HL-60 (cell line): ENCODE measurements at regions not wholly inside any gene's neighbourhood (a gene's known extent, or its start where the extent isn't known, plus 50 kb on each side); places are given as distances from the start of the nearest gene placed in this dataset.

Experiments
- POLR2AphosphoS5 ChIP-seq: IDR thresholded peaks from 2 replicates; pipeline ENCODE4 v1.6.1; 2012; ENCODE audit warnings: low read depth
- TF ChIP-seq, protein P1 (sequence below): IDR thresholded peaks from 2 replicates; pipeline ENCODE4 v1.6.1; 2012; ENCODE audit warnings: low read depth; ENCODE audit not compliant: insufficient replicate concordance
- TF ChIP-seq, protein P2 (sequence below): IDR thresholded peaks from one replicate; pipeline ENCODE4 v1.5.1; 2011; ENCODE audit warnings: low read length, control low read depth, inconsistent platforms; ENCODE audit not compliant: insufficient read depth

- TF ChIP-seq, protein P1, sequence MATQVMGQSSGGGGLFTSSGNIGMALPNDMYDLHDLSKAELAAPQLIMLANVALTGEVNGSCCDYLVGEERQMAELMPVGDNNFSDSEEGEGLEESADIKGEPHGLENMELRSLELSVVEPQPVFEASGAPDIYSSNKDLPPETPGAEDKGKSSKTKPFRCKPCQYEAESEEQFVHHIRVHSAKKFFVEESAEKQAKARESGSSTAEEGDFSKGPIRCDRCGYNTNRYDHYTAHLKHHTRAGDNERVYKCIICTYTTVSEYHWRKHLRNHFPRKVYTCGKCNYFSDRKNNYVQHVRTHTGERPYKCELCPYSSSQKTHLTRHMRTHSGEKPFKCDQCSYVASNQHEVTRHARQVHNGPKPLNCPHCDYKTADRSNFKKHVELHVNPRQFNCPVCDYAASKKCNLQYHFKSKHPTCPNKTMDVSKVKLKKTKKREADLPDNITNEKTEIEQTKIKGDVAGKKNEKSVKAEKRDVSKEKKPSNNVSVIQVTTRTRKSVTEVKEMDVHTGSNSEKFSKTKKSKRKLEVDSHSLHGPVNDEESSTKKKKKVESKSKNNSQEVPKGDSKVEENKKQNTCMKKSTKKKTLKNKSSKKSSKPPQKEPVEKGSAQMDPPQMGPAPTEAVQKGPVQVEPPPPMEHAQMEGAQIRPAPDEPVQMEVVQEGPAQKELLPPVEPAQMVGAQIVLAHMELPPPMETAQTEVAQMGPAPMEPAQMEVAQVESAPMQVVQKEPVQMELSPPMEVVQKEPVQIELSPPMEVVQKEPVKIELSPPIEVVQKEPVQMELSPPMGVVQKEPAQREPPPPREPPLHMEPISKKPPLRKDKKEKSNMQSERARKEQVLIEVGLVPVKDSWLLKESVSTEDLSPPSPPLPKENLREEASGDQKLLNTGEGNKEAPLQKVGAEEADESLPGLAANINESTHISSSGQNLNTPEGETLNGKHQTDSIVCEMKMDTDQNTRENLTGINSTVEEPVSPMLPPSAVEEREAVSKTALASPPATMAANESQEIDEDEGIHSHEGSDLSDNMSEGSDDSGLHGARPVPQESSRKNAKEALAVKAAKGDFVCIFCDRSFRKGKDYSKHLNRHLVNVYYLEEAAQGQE: no peak
- TF ChIP-seq, protein P2, sequence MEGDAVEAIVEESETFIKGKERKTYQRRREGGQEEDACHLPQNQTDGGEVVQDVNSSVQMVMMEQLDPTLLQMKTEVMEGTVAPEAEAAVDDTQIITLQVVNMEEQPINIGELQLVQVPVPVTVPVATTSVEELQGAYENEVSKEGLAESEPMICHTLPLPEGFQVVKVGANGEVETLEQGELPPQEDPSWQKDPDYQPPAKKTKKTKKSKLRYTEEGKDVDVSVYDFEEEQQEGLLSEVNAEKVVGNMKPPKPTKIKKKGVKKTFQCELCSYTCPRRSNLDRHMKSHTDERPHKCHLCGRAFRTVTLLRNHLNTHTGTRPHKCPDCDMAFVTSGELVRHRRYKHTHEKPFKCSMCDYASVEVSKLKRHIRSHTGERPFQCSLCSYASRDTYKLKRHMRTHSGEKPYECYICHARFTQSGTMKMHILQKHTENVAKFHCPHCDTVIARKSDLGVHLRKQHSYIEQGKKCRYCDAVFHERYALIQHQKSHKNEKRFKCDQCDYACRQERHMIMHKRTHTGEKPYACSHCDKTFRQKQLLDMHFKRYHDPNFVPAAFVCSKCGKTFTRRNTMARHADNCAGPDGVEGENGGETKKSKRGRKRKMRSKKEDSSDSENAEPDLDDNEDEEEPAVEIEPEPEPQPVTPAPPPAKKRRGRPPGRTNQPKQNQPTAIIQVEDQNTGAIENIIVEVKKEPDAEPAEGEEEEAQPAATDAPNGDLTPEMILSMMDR: no peak
- TF ChIP-seq POLR2AphosphoS5: peak; percentile 47; the same call in 1 of the 2 replicates
Observed at GRCh38 chr3:174439331-174440252, 419.5 kb upstream of the NAALADL2 start.
